ENCODE measurements at regions not wholly inside any gene's neighbourhood (a gene's known extent, or its start where the extent isn't known, plus 50 kb on each side); places are given as distances from the start of the nearest gene placed in this dataset.
A peak's percentile ranks its signal among the peaks of the same experiment; 100 is the strongest.

DNA sequence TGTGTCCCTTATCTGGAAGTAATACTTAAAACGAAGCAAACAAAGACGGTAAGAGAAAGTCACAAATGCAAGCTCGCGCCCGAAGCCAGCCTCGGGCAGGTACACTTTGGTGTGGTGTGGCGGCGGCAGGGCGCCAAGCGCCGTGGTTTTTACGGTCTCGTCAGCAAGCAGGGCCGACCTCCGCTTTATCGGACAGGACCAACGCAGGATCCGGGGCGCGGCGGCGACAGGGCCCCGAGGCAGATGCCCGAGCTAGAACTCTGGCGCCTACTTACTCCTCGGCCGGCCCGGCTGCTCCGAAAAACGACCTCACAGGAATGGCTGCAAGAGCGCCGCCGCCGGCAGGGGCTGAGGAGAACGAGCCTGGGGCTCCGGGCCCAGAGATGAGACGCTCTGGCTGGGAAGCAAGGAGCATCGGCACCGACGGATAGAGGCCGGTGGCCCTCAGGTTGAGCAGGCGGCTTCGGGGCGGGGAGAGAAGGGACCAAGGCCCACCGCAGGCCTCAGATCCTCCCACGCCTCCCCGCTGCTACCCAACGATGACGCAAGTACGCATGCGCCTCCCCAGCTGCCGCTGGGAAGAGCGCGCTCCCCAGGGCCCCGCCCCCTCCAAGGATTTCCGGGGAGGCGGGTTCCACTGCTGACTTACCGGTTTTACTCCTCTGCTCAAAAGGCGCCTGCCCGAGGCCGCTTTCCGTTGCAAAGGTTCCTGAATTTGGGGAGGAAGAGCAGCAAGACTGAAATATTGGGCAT, 60.6 kb downstream of the FAM217A start (continued):
- TF ChIP-seq, protein P1, sequence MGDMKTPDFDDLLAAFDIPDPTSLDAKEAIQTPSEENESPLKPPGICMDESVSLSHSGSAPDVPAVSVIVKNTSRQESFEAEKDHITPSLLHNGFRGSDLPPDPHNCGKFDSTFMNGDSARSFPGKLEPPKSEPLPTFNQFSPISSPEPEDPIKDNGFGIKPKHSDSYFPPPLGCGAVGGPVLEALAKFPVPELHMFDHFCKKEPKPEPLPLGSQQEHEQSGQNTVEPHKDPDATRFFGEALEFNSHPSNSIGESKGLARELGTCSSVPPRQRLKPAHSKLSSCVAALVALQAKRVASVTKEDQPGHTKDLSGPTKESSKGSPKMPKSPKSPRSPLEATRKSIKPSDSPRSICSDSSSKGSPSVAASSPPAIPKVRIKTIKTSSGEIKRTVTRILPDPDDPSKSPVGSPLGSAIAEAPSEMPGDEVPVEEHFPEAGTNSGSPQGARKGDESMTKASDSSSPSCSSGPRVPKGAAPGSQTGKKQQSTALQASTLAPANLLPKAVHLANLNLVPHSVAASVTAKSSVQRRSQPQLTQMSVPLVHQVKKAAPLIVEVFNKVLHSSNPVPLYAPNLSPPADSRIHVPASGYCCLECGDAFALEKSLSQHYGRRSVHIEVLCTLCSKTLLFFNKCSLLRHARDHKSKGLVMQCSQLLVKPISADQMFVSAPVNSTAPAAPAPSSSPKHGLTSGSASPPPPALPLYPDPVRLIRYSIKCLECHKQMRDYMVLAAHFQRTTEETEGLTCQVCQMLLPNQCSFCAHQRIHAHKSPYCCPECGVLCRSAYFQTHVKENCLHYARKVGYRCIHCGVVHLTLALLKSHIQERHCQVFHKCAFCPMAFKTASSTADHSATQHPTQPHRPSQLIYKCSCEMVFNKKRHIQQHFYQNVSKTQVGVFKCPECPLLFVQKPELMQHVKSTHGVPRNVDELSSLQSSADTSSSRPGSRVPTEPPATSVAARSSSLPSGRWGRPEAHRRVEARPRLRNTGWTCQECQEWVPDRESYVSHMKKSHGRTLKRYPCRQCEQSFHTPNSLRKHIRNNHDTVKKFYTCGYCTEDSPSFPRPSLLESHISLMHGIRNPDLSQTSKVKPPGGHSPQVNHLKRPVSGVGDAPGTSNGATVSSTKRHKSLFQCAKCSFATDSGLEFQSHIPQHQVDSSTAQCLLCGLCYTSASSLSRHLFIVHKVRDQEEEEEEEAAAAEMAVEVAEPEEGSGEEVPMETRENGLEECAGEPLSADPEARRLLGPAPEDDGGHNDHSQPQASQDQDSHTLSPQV (IDR thresholded peaks at IDR 0.05), result peak; percentile 64; the same call in 1 of the 2 replicates
- TF ChIP-seq ZNF407 (IDR thresholded peaks at IDR 0.05; ENCODE audit: low read depth) (no peak), DACH1 (IDR thresholded peaks at IDR 0.05; ENCODE audit: partially characterized antibody) (peak; percentile 69), PHF21A (IDR thresholded peaks at IDR 0.05; ENCODE audit: borderline replicate concordance, low read depth) (no peak; the same call in 1 of the 2 replicates), MYBL2 (IDR thresholded peaks at IDR 0.05; ENCODE audit: low read depth) (no peak), MYBL2 (CRISPR knock-in tag; IDR thresholded peaks at IDR 0.05; ENCODE audit: borderline replicate concordance) (no peak), NCOR1 (IDR thresholded peaks at IDR 0.05) (0 out of 2 replicates have a peak, but pooled peaks have one; percentile 35), NCOA4 (IDR thresholded peaks at IDR 0.05; ENCODE audit: partially characterized antibody) (no peak)
- TF ChIP-seq, protein P2, sequence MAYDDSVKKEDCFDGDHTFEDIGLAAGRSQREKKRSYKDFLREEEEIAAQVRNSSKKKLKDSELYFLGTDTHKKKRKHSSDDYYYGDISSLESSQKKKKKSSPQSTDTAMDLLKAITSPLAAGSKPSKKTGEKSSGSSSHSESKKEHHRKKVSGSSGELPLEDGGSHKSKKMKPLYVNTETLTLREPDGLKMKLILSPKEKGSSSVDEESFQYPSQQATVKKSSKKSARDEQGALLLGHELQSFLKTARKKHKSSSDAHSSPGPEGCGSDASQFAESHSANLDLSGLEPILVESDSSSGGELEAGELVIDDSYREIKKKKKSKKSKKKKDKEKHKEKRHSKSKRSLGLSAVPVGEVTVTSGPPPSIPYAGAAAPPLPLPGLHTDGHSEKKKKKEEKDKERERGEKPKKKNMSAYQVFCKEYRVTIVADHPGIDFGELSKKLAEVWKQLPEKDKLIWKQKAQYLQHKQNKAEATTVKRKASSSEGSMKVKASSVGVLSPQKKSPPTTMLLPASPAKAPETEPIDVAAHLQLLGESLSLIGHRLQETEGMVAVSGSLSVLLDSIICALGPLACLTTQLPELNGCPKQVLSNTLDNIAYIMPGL (CRISPR knock-in tag; IDR thresholded peaks at IDR 0.05), result peak; percentile 77; the same call in 1 of the 2 replicates
- TF ChIP-seq, protein P3, sequence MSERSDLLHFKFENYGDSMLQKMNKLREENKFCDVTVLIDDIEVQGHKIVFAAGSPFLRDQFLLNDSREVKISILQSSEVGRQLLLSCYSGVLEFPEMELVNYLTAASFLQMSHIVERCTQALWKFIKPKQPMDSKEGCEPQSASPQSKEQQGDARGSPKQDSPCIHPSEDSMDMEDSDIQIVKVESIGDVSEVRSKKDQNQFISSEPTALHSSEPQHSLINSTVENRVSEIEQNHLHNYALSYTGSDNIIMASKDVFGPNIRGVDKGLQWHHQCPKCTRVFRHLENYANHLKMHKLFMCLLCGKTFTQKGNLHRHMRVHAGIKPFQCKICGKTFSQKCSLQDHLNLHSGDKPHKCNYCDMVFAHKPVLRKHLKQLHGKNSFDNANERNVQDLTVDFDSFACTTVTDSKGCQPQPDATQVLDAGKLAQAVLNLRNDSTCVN (CRISPR knock-in tag; IDR thresholded peaks at IDR 0.05), result no peak
